ENCODE measurements at regions not wholly inside any gene's neighbourhood (a gene's known extent, or its start where the extent isn't known, plus 50 kb on each side); places are given as distances from the start of the nearest gene placed in this dataset.

GRCh38 chr18:10368456-10369453, 85.7 kb upstream of the APCDD1 start:
- Histone ChIP-seq H3K27ac (replicated peaks) (no peak overlapping the region), H3K4me3 (replicated peaks; ENCODE audit: insufficient read depth, low read length) (no peak overlapping the region), H3K27me3 (ENCODE audit: insufficient read depth, poor library complexity, severe bottlenecking) (peaks cover 3% of the 10 kb centered on the region)
- no peak for DNase-seq (ENCODE audit: low read depth in 1 of 2, low spot score in 1 of 2)
- no peak for TF ChIP-seq POLR2AphosphoS5 (IDR thresholded peaks at IDR 0.05; ENCODE audit: low read depth)

GRCh38 chr18:10370716-10371115, 83.7 kb upstream of the APCDD1 start:
- no peak for DNase-seq (ENCODE audit: low read depth in 1 of 2, low spot score in 1 of 2)
- Histone ChIP-seq H3K27ac (replicated peaks) (no peak overlapping the region), H3K4me3 (replicated peaks; ENCODE audit: insufficient read depth, low read length) (no peak overlapping the region), H3K27me3 (ENCODE audit: insufficient read depth, poor library complexity, severe bottlenecking) (peaks cover 3% of the 10 kb centered on the region)
- TF ChIP-seq GABPA (IDR thresholded peaks at IDR 0.05; ENCODE audit: low read depth) (no peak), POLR2AphosphoS5 (IDR thresholded peaks at IDR 0.05; ENCODE audit: low read depth) (no peak), SPI1 (IDR thresholded peaks at IDR 0.05; ENCODE audit: borderline replicate concordance, low read depth) (no peak), CTCF (IDR thresholded peaks at IDR 0.05; ENCODE audit: insufficient read depth, low read length) (no peak), REST (IDR thresholded peaks at IDR 0.05; ENCODE audit: insufficient replicate concordance, low read depth) (no peak)

GRCh38 chr18:10371165-10371564, 83.3 kb upstream of the APCDD1 start:
- Histone ChIP-seq H3K27me3 (ENCODE audit: insufficient read depth, poor library complexity, severe bottlenecking) (peaks cover 3% of the 10 kb centered on the region), H3K4me3 (replicated peaks; ENCODE audit: insufficient read depth, low read length) (no peak overlapping the region), H3K27ac (replicated peaks) (no peak overlapping the region)
- TF ChIP-seq GABPA (IDR thresholded peaks at IDR 0.05; ENCODE audit: low read depth) (no peak), CTCF (IDR thresholded peaks at IDR 0.05; ENCODE audit: insufficient read depth, low read length) (no peak), REST (IDR thresholded peaks at IDR 0.05; ENCODE audit: insufficient replicate concordance, low read depth) (no peak), POLR2AphosphoS5 (IDR thresholded peaks at IDR 0.05; ENCODE audit: low read depth) (no peak), SPI1 (IDR thresholded peaks at IDR 0.05; ENCODE audit: borderline replicate concordance, low read depth) (no peak)
- DNase-seq (ENCODE audit: low read depth in 1 of 2, low spot score in 1 of 2), result no peak

GRCh38 chr18:10374195-10374594, 80.2 kb upstream of the APCDD1 start:
- Histone ChIP-seq H3K27ac (replicated peaks) (no peak overlapping the region), H3K4me3 (replicated peaks; ENCODE audit: insufficient read depth, low read length) (no peak overlapping the region), H3K27me3 (ENCODE audit: insufficient read depth, poor library complexity, severe bottlenecking) (peaks cover 4% of the 10 kb centered on the region)
- no peak for TF ChIP-seq GABPA (IDR thresholded peaks at IDR 0.05; ENCODE audit: low read depth)
- TF ChIP-seq POLR2AphosphoS5 (IDR thresholded peaks at IDR 0.05; ENCODE audit: low read depth), result no peak
- TF ChIP-seq SPI1 (IDR thresholded peaks at IDR 0.05; ENCODE audit: borderline replicate concordance, low read depth), result no peak
- TF ChIP-seq CTCF (IDR thresholded peaks at IDR 0.05; ENCODE audit: insufficient read depth, low read length), result no peak
- DNase-seq (ENCODE audit: low read depth in 1 of 2, low spot score in 1 of 2), result no peak

All from HL-60 (cell line).